ENCODE measurements at regions not wholly inside any gene's neighbourhood (a gene's known extent, or its start where the extent isn't known, plus 50 kb on each side); places are given as distances from the start of the nearest gene placed in this dataset.

DNA sequence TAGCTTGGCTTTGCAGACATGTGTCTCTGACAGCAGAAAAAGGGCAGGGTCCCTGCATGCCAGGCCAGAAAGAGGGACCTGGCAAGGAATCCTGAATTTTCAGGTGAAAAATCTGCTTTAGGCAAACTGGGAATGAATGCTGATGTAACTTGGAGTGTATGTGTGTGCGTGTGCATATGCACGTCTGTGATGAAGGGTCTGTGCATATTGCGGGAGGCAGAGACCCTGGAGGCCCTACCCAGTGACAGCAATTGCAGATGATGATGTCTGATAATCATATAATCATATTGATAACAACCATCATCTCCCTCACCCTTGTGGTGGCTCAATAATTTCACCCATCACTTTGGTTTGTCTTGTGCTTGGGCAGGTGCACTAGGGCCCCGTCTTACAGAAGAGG lies 80.7 kb upstream of the SDK2 start:
- no peak for DNase-seq

DNA sequence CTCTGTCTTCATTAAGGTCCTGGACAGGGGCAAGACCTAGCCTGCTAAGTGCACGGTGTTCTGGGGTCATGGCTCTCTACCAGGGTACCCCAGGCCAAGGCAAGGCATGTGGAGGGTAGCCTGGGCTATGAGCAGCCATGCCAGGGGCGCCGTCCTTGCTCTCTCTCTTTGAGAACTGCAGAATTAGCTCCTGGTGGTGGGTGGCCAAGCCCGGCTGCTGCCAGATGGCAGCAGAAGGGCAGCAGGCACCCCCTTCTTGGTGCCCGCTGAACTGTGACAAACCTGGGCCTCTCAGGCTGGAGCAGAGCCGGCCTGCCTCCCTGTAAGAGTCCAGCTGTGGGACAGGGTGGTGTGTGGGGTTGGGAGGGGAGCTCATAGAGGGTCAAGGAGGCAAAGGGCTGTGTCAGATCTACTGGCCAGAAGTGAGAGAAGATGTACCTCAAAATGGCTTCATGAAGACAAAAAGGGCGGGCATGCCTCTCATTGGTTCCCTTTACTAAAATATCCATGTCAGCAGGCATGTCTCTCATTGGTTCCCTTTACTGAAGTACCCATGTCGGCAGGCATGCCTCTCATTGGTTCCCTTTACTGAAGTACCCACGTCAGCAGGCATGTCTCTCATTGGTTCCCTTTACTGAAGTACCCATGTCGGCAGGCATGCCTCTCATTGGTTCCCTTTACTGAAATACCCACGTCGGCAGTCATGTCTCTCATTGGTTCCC lies 81.7 kb upstream of the SDK2 start:
- DNase-seq: no peak

DNA sequence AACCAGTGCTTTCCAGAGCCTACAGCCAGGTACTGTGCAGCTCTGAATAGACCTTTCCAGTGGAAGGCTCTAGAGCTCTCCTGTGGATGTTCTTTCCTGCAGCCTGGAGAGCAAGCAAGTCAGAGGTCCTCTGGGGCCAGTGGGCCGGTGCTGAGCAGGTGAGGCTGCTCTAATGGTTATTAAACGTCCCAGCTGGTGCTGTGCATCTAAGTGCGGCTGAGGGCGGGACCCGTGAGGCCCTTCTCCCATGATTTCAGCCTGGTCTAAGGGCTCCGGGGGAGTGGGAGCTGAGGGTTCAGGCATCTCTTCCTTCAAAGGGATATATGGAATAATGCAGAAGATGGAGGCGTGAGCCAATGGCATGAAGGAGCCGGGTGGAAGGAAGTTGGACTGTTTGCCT lies 83.7 kb upstream of the SDK2 start:
- no peak for DNase-seq

DNA sequence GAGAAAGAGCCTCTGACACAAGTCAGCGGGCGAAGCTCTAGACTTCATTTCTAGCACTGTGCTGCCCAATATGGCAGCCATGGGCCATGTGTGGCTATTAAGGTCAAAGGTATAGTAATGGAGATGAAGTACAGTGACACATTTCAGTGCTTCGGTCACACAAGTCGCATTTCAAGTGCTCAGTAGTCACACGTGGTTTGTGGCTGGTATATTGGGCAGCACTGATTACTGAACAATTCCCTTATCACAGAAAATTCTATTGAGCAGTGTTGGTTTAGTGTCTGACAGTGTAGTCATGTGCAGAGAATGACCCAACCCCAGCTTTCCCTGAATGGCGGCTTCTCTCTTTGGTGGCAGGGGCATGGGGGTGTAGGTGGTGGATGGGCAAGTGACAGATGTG lies 84.9 kb upstream of the SDK2 start:
- no peak for DNase-seq

DNA sequence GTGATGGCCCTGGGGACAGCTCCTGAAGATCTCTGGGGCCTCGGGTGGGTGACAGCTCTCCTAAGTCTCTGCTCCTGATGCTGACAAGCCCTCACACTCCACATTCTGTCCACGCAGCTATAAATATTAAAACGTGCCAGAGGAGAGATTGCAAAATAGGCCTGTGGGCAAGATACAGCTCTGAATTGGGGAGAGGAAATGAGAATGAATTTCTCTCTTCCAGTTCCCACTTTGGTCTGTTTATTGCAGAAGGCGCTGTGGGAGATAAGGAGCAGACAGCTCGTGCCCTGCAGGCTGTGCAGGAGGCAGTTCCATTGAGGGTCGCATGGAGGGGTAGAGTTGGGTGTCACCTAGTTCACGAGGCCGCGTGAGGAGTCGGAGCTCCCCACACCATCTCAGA lies 87.5 kb upstream of the SDK2 start:
- no peak for DNase-seq

DNA sequence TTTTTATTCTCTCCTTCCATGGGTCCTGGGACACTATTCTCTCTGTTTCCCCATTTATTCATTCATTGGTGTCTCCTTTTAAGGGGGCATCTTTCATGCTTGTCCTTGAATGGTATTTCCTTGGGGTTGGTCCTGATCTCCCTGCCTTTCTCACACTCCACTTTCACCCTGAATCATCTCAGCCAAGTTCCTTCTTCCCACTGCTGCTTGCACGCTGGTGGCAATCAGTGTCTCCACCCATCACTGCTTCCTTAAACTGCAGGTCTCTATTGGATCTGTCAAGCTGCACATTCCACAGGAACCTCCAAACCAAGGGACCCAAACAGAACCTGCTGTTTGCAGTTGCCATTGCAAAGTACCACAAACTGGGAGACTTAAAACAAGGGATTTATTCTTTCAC lies 89.3 kb upstream of the SDK2 start:
- DNase-seq: no peak

DNA sequence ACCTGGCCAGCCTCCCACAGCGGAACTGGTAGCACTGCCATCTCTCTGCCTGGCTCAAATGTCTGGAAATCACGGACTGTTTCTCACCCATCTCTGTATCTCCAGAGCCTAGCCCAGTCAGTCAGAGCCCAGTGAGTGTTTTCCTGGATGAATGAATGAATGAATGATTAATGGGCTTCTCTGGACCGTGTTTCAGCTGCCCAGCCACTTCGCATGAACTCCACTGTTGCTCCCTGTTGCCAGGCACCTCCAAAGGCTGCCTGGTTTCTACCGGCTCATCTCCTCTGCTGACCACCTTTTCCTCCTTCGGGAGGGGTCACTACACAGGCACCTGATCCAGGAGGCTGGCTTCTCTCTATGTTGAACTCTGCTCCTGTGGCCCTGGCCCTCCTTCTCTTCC lies 91.0 kb upstream of the SDK2 start:
- DNase-seq: no peak

DNA sequence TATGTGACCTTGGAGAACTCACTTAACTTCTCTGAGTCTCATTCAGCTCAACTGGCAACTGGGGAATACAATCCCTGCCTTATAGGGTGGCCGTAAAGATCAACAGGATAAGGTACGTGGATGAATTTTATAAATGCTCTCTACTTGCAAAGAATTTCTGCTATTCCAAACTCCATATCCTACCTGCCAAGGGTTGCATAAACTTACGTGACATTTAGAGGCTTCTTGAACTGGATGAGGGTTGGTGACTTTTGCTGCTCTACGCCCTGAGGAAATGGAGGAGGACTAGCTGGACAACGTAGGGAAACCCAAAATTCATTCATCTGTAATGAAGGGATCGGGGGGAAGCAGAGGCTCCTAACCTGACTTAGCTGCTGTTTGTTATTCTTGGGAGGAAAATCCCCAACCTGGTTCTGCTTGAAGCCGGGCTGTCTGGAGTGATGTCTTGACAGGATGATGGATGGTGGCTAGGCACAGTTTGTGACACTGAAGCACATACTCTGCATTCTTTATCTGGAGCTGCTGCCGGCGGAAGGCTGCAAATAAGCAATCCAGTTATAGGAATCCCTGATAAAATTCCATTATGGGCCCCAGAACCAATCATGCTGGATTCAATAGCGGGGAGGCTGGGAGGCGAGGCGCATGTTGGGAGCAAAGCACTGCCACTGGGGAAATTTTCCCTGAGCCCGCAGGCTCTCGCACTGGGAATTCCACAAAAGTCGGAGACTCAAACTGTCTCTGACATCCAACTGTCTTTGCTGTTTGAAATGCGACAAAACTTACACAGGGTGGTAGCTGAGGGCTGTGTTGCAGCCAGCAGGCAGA lies 94.7 kb upstream of the SDK2 start:
- DNase-seq: no peak

DNA sequence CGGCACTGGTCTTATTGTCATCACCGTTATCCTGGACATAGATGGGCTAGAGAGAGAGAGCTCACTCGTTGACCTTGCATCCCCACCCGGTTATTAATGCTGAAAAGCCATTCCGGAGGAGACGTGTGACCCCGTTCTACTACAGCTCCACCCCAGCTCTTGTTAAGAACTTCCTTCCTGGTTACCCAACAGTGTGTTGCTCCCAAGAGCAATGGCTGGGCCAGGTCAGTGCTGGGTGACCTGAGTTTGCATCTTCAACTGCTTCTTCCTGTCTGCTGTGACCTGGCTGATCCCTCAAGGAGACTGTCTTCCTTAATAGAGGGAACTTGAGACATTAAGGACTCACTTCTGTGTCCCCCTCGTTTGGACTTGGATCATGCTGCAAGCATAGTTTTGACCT lies 96.1 kb upstream of the SDK2 start:
- no peak for DNase-seq

DNA sequence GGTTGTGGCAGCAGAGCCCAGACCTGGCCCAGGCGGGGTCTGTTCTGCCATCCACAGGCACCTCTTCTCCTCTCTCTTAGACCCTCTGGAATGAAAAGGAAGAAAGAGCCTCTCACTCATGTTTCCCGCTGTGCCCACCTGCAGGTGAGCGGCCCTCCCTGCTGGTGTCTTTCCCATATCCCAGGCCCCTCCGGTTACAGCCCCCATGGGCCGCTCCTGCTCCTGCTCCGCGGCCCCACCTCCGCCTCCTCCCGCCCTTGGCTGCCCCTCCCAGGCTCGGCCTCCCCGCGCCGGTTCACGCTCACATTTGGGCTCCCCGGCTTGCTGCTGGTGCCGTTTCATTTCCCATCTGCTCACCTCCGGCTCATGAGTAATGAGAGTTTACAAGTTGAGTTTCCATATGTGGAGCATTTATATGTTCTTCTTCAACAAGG lies 98.7 kb upstream of the SDK2 start:
- no peak for DNase-seq

DNA sequence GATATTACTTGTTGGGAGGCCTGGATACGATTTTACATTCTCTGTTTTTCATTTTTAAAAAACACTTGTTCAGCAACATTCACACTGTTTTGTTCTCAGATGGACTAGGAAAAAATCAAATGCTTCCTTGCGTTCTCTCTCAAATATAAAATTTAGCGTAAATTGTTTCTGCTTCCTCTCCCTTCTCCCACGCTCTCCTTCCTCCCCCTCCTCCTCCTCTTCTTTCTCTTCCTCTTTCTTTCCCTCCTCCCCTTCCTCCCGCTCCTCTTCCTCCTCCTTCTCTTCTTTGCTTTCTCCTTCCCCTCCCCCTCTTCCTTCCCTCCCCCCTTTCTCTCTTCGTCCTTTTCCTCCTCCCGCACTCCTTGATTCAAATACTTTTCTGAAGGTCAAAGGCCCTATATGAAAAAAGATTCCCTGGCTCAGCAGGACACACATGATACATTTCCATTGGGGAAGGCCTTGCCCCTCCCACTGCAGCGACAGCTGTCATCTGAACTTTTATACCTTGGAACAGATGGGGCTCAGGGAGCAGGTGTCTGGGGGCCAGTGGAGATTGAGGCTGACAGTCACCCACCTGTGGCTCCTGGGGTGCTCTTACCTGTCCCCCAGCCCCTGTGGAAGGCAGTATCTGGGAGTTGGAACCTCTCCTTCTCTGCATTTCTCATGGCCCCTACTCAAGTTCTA lies 99.4 kb upstream of the SDK2 start:
- DNase-seq: peak; percentile 73

DNA sequence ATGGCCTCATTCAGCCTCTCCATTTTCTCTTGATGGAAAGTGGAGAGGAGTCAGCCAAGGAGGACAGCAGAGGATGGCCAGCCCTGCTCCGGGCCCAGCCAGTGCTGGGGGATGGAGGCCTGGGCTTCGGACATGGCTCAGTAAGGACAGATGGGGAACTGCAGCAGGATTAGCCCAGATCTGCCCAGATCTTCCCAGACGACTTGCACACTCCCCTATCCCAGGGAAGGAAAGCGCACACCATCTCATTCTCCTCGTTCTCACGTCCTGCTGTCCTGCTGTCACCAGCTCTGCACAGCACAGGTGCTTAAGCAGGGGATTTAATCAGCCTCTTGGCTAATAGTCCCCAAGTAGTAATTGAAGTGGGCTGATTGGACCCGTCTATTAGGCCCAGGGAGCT lies 100.2 kb upstream of the SDK2 start:
- DNase-seq: no peak

DNA sequence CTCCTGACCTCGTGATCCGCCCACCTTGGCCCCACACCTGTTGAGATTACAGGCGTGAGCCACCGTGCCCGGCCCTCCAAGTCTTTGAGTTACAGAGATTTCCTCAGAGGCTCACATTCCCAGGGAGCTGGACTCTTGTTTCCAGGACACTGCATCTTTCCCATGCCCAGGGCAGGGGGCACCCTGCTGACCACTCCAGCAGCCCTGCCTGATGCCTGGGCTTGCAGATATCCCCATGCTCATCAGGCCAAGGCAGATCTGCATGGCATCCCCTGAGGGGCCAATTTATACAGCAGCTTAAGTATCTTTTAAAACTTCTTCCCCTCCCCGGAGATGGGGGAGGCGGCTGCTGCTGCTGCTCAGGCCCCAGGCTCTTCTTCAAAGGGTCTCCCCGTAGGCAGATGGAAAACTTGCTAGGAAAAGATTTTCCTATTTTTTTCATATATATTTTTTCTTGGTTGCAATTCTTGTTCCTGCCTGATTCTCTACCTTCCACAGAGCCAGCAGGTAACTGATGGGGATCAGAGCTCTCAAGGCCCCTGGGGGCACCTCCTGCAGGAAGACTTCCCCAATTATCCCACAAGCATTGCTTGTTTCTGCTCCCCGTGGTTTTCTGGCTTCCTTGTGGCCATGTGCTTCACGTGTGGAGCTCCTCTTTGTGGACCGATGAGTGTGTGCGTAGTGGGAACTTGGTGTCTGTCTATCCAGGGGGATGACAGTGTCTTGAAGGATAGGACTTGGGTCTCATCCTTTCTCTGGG lies 102.2 kb upstream of the SDK2 start:
- no peak for DNase-seq

DNA sequence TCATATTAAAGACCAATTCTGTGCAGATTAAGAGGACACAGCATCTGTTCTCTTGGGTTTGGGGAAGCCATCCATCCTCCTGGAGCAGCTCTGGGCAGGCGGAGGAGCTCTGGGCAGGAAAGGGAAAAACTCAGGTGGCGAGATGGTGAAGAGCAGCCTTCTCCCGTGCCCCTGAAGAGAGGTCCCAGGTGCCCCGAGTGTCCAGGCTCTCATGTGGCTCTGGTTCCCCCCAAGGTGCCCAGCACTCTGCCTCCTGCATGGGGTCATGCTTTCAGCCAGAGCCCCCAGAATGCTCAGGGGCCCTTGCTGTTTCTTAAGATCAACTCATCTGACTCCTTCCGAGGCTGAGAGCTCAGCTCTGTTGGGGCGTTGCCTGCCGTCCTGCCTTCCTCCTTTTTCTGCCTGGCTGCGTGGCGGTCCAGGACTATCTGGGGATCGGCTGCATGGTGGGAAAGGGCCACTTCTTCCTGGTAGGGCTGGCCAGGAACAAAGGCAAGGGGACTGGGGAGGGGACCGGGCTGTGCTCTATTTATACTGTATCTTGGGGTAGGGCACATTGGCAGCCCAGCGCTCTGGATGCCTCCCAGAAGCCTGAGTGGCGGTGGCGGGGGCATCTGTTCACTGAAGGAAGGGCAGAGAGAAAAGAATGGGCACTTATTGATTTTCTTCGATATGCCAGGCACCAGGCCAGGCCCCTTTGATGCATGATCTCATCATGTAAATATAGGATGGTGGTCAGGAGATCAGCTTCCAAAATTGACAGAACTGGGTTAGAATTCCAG lies 103.2 kb upstream of the SDK2 start:
- peak; percentile 60 for DNase-seq

DNA sequence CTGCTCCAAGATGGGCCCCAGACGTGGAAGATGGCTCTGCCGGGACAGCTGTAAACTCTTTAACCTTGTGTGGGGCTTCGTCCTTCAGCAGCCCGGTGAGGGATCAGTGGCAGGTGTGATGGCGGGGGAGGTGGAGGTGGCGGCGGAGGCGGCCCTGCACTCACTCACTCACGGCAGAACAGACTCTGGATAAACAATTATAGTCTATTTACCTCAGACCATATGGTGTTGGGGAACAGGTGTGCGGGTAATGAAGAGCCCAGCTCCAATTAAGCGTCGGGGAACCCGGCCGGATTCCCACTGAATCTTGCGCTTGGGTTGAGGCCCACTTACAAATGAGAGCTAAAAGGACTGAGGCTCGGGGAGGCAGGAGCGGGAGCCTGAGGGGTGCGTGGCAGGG lies 104.3 kb upstream of the SDK2 start:
- peak; percentile 98 for DNase-seq

DNA sequence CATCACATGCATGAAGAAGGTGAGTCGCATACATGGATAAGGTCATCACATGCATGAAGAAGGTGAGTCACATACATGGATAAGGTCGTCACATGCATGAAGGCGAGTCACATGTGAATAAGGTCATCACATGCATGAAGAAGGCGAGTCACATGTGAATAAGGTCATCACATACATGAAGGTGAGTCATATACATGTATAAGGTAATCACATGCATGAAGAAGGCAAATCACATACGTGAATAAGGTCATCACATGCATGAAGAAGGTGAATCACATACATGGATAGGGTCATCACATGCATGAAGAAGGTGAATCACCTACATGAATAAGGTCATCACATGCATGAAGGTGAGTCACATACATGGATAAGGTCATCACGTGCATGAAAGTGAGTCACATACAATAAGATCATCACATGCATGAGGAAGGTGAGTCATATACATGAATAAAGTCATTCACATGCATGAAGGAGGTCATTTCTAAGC lies 105.1 kb upstream of the SDK2 start:
- no peak for DNase-seq

DNA sequence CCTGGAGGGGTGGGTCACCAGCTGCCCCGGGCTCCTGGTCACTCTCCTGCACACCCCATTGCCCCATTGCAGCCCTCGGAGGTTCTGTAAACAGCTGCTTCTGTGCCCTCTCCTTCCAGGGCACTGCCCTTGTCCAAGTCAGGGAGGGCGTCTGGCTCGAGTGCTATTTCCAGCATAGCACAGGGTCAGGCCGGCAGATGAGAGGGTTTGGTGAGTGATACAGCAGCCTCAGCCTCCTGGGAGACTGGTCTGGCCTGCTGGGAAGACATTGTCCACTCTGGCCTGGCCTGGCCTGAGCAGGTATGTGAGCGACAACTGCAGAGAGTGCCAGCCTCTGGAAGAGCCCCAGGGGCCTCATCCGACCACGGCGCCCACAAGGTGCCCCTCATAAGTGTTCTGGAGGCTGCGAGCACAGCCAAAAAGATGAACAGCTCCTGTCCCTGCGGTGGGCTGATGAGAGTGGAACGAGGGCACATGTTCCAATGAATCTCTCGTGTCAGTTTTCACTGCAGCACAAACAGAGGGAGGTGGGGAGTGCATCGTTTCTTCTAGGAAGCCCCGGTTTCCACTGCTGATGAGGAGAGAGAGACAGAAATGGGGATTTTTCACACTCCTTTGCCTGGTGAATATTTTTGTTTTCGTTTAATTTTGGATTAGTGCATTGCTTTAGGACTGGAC lies 105.8 kb upstream of the SDK2 start:
- DNase-seq: no peak

DNA sequence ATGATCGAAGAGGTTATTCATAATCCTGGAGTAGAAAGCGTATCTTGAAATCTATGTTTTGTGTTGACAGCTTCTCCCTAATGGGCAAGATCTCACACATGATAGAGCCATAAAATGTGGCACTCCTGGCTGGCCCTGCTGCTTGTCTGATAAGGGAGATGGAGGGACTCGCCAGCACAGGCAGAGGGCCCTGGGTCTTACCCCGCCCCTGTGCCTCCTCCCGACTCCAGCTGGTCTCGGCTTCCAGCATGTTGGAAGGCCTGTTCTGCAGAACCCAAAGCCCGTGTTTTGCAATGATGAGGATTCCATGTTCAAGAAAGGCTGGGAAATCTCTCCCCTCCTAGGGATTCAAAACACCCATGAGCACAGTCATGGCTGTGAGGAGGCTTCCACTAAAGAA lies 106.7 kb upstream of the SDK2 start:
- DNase-seq: peak; percentile 92

DNA sequence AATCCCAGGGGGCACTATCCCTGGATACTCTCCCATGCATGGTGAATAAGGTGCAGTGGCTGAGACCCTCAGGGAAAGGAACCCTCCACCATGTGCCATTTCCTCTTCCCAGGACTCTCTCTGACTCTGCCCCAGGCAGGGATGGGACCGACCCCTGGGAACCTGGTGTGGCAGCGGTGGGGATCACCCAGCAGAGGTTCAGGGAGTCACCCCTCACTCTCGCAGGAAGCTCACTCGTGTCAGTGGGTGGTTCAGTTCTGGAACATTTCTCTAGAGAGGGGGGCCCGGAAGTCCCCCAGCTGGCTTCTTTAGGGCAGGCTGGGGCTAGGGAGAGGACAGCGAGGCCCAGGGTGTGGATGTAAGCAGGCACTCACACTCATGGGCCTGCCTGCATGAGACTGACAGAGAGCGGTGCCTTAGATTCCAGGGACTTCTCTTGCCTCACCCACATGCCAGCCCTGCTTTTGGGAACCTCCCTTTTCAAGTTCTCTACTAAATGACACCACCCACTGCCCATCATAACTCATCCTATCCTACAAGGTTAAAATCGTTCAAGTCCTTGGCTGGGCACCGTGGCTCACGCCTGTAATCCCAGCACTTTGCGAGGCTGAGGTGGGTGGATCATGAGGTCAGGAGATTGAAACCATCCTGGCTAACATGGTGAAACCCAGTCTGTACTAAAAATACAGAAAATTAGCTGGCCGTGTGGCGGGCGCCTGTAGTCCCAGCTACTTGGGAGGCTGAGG lies 109.7 kb upstream of the SDK2 start:
- DNase-seq: no peak

DNA sequence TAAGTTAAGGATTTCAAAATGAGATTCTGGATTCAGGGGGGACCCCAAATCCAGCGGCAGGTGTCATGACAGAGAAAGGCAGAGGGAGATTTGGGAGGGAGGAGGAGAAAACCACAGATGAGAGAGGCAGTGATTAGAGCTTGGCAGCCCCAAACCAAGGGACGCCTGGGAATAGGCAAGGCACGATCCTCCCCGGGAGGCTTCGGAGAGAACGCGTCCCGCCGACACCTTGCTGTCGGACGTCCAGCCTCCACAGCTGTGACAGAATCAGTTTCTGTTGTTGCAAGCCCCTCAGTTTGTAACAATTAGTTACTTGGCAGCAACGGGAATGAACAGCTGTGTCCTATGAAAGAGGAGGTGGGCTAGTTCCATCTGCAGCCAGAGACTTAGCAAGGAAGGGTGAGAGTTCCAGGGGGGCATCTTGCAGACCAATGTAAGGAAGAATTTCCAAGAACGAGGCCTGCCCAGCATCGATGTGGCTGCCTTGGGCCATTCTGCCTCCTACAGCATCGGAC lies 110.7 kb upstream of the SDK2 start:
- DNase-seq: no peak

DNA sequence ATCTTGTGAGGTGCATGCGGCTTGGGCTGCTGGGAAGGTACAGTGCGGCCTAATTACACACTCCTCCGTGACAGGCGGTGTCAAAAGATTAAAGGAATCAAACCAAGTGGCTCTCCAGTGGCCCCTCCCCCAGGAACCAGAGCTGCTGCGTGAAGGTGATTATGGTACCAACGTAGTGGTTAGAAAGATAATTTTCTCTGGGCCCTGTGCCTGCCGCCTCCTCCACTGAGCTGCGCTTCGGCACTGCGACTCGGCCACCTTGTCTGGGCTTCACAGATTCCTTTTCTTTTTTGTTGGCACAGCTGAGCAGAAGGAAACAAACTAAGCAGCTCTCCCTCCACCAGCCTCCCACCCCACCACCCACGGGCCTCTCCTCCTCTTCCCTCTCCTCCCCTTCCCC lies 113.2 kb upstream of the SDK2 start:
- peak; percentile 99 for DNase-seq

All from NCI-H510A treated with DMSO at 0.1 percent for 48 hours (cell line).